Astrocyte (in vitro differentiated cells and primary cell): ENCODE measurements at regions not wholly inside any gene's neighbourhood (a gene's known extent, or its start where the extent isn't known, plus 50 kb on each side); places are given as distances from the start of the nearest gene placed in this dataset.

Experiments used
- DNase-seq: peaks from one replicate; pipeline ENCODE4 v3.0.0-alpha.2; 2010; ENCODE audit warnings: low read depth
- FAIRE-seq: peaks from 2 replicates; lab custom pipeline; 2011; peaks lifted over from hg19 to GRCh38; lab: Jason Lieb, UNC
- H2AFZ ChIP-seq: 2 replicates; pipeline ENCODE4 v1.6.0; 2012; ENCODE audit warnings: low read depth, low read length, inconsistent platforms
- H3K27ac ChIP-seq: 2 replicates; pipeline ENCODE4 v1.5.1; 2011; ENCODE audit warnings: low read depth, low read length, inconsistent platforms
- H3K27me3 ChIP-seq: 2 replicates; pipeline ENCODE4 v1.6.0; 2011; ENCODE audit warnings: low read length, inconsistent platforms; ENCODE audit not compliant: insufficient read depth
- H3K36me3 ChIP-seq: 2 replicates; pipeline ENCODE4 v1.5.1; 2011; ENCODE audit warnings: low read length, inconsistent platforms; ENCODE audit not compliant: insufficient read depth
- H3K4me1 ChIP-seq: 2 replicates; pipeline ENCODE4 v1.5.1; 2011; ENCODE audit warnings: low read length, inconsistent platforms; ENCODE audit not compliant: insufficient read depth
- H3K4me2 ChIP-seq: 2 replicates; pipeline ENCODE4 v1.6.0; 2012; ENCODE audit warnings: low read length, inconsistent platforms
- H3K4me3 ChIP-seq: 2 replicates; pipeline ENCODE4 v1.5.1; 2011; ENCODE audit warnings: low read depth, mild to moderate bottlenecking, low read length, inconsistent platforms; ENCODE audit not compliant: insufficient read depth
- H3K79me2 ChIP-seq: 2 replicates; pipeline ENCODE4 v1.6.0; 2012; ENCODE audit warnings: mild to moderate bottlenecking, low read length, inconsistent platforms; ENCODE audit not compliant: insufficient read depth
- H3K9ac ChIP-seq: 2 replicates; pipeline ENCODE4 v1.6.0; 2012; ENCODE audit warnings: mild to moderate bottlenecking, low read length, inconsistent platforms
- H3K9me3 ChIP-seq: 2 replicates; pipeline ENCODE4 v1.5.1; 2012; ENCODE audit warnings: low read depth, mild to moderate bottlenecking, low read length, inconsistent platforms; ENCODE audit not compliant: insufficient read depth
- H4K20me1 ChIP-seq: 2 replicates; pipeline ENCODE4 v1.6.0; 2012; ENCODE audit warnings: low read length, inconsistent platforms; ENCODE audit not compliant: insufficient read depth
- H3K27ac Mint-ChIP-seq: one replicate; pipeline ENCODE4 v1.8.0; 2021; ENCODE audit warnings: mild to moderate bottlenecking, mixed read lengths; ENCODE audit not compliant: unreplicated experiment
- H3K27me3 Mint-ChIP-seq: one replicate; pipeline ENCODE4 v1.8.0; 2021; ENCODE audit warnings: low read depth, mixed read lengths; ENCODE audit not compliant: unreplicated experiment
- H3K36me3 Mint-ChIP-seq: one replicate; pipeline ENCODE4 v1.8.0; 2021; ENCODE audit warnings: low read depth, mixed read lengths; ENCODE audit not compliant: unreplicated experiment
- H3K4me1 Mint-ChIP-seq: one replicate; pipeline ENCODE4 v1.8.0; 2021; ENCODE audit warnings: low read depth, mixed read lengths; ENCODE audit not compliant: unreplicated experiment
- H3K4me3 Mint-ChIP-seq: one replicate; pipeline ENCODE4 v1.8.0; 2021; ENCODE audit warnings: mild to moderate bottlenecking, moderate library complexity, mixed read lengths; ENCODE audit not compliant: unreplicated experiment
- H3K9me3 Mint-ChIP-seq: one replicate; pipeline ENCODE4 v1.8.0; 2021; ENCODE audit warnings: mild to moderate bottlenecking, mixed read lengths; ENCODE audit not compliant: unreplicated experiment
- EZH2 ChIP-seq: IDR thresholded peaks from 2 replicates; pipeline ENCODE4 v1.6.1; 2012; ENCODE audit warnings: mild to moderate bottlenecking, low read length, inconsistent platforms; ENCODE audit not compliant: insufficient read depth
- TF ChIP-seq, protein P1 (sequence below): IDR thresholded peaks from 2 replicates; pipeline ENCODE4 v1.5.1; 2011; ENCODE audit warnings: low read depth, mild to moderate bottlenecking, inconsistent platforms, low read length, moderate library complexity; ENCODE audit not compliant: insufficient read depth

- Histone ChIP-seq H3K27ac (no peak overlapping the region), H3K4me2 (no peak overlapping the region), H3K4me1 (no peaks in the 10 kb centered on the region), H3K36me3 (no peaks in the 10 kb centered on the region), H3K4me3 (no peak overlapping the region), H4K20me1 (no peaks in the 10 kb centered on the region), H3K9ac (no peak overlapping the region), H3K79me2 (no peaks in the 10 kb centered on the region), H2AFZ (no peak overlapping the region), H3K27me3 (no peaks in the 10 kb centered on the region), H3K9me3 (no peaks in the 10 kb centered on the region)
- DNase-seq (no peak), FAIRE-seq (no peak)
- Mint-ChIP-seq H3K27ac (no peak overlapping the region), H3K4me1 (no peaks in the 10 kb centered on the region), H3K36me3 (no peaks in the 10 kb centered on the region), H3K4me3 (no peak overlapping the region), H3K9me3 (no peaks in the 10 kb centered on the region), H3K27me3 (no peaks in the 10 kb centered on the region)
- TF ChIP-seq, protein P1, sequence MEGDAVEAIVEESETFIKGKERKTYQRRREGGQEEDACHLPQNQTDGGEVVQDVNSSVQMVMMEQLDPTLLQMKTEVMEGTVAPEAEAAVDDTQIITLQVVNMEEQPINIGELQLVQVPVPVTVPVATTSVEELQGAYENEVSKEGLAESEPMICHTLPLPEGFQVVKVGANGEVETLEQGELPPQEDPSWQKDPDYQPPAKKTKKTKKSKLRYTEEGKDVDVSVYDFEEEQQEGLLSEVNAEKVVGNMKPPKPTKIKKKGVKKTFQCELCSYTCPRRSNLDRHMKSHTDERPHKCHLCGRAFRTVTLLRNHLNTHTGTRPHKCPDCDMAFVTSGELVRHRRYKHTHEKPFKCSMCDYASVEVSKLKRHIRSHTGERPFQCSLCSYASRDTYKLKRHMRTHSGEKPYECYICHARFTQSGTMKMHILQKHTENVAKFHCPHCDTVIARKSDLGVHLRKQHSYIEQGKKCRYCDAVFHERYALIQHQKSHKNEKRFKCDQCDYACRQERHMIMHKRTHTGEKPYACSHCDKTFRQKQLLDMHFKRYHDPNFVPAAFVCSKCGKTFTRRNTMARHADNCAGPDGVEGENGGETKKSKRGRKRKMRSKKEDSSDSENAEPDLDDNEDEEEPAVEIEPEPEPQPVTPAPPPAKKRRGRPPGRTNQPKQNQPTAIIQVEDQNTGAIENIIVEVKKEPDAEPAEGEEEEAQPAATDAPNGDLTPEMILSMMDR: no peak
- no peak for TF ChIP-seq EZH2
Measured at GRCh38 chr3:165403666-165404065, 207.5 kb upstream of the SLITRK3 start.

- TF ChIP-seq EZH2: no peak
- TF ChIP-seq, protein P1: no peak
- Mint-ChIP-seq H3K4me1 (peaks cover under 1% of the 10 kb centered on the region), H3K27ac (no peak overlapping the region), H3K27me3 (no peaks in the 10 kb centered on the region), H3K4me3 (no peak overlapping the region), H3K36me3 (no peaks in the 10 kb centered on the region), H3K9me3 (peaks cover 2% of the 10 kb centered on the region)
- DNase-seq (no peak), FAIRE-seq (no peak)
- Histone ChIP-seq H3K4me1 (no peaks in the 10 kb centered on the region), H2AFZ (no peak overlapping the region), H3K4me2 (no peak overlapping the region), H3K36me3 (no peaks in the 10 kb centered on the region), H4K20me1 (no peaks in the 10 kb centered on the region), H3K27ac (no peak overlapping the region), H3K27me3 (no peaks in the 10 kb centered on the region), H3K9ac (no peak overlapping the region), H3K79me2 (no peaks in the 10 kb centered on the region), H3K4me3 (no peak overlapping the region), H3K9me3 (no peaks in the 10 kb centered on the region)
Measured at GRCh38 chr3:165395188-165395587, 199.0 kb upstream of the SLITRK3 start.

- Histone ChIP-seq H3K4me2 (no peak overlapping the region), H3K27ac (no peak overlapping the region), H3K9ac (no peak overlapping the region), H3K9me3 (no peaks in the 10 kb centered on the region), H3K4me1 (no peaks in the 10 kb centered on the region), H4K20me1 (no peaks in the 10 kb centered on the region), H2AFZ (no peak overlapping the region), H3K79me2 (no peaks in the 10 kb centered on the region), H3K36me3 (no peaks in the 10 kb centered on the region), H3K4me3 (no peak overlapping the region), H3K27me3 (no peaks in the 10 kb centered on the region)
- DNase-seq (no peak), FAIRE-seq (no peak)
- no peak for TF ChIP-seq EZH2
- TF ChIP-seq, protein P1: no peak
- Mint-ChIP-seq H3K4me1 (peaks cover 10% of the 10 kb centered on the region), H3K27me3 (no peaks in the 10 kb centered on the region), H3K36me3 (no peaks in the 10 kb centered on the region), H3K27ac (no peak overlapping the region), H3K4me3 (no peak overlapping the region), H3K9me3 (peaks cover 2% of the 10 kb centered on the region)
Measured at GRCh38 chr3:165393461-165393860, 197.3 kb upstream of the SLITRK3 start.
